ENCODE measurements at regions not wholly inside any gene's neighbourhood (a gene's known extent, or its start where the extent isn't known, plus 50 kb on each side); places are given as distances from the start of the nearest gene placed in this dataset.

- no peak for DNase-seq
These were observed 163.8 kb upstream of the LMNTD1 start for GRCh38 chr12:25716842-25717241.

- DNase-seq, result no peak
These were observed 164.5 kb upstream of the LMNTD1 start for GRCh38 chr12:25717552-25717951.

GRCh38 chr12:25718081-25718731 lies 165.1 kb upstream of the LMNTD1 start:
- DNase-seq, result no peak

GRCh38 chr12:25719505-25719904 lies 166.4 kb upstream of the LMNTD1 start:
- no peak for DNase-seq

- DNase-seq, result no peak
These were observed 170.3 kb upstream of the LMNTD1 start for GRCh38 chr12:25723336-25723735.

- DNase-seq, result no peak
These were observed 170.9 kb upstream of the LMNTD1 start for GRCh38 chr12:25723921-25724491.

- DNase-seq, result no peak
These were observed 172.4 kb upstream of the LMNTD1 start for GRCh38 chr12:25725470-25725869.

GRCh38 chr12:25725931-25726330 lies 172.8 kb upstream of the LMNTD1 start:
- DNase-seq, result no peak

GRCh38 chr12:25728056-25728595 lies 175.0 kb upstream of the LMNTD1 start:
- no peak for DNase-seq

GRCh38 chr12:25730489-25731349 lies 177.6 kb upstream of the LMNTD1 start:
- no peak for DNase-seq

GRCh38 chr12:25733541-25733940 lies 180.5 kb upstream of the LMNTD1 start:
- no peak for DNase-seq

GRCh38 chr12:25734529-25735180 lies 181.6 kb upstream of the LMNTD1 start:
- DNase-seq, result no peak

GRCh38 chr12:25740617-25741016 lies 187.5 kb upstream of the LMNTD1 start:
- DNase-seq, result no peak

GRCh38 chr12:25741917-25742316 lies 188.8 kb upstream of the LMNTD1 start:
- DNase-seq, result no peak

- DNase-seq, result no peak
These were observed 190.7 kb upstream of the LMNTD1 start for GRCh38 chr12:25743679-25744215.

GRCh38 chr12:25744313-25744712 lies 191.2 kb upstream of the LMNTD1 start:
- DNase-seq, result no peak

GRCh38 chr12:25745281-25745680 lies 192.2 kb upstream of the LMNTD1 start:
- no peak for DNase-seq

- no peak for DNase-seq
These were observed 193.0 kb upstream of the LMNTD1 start for GRCh38 chr12:25746131-25746530.

GRCh38 chr12:25752710-25753309 lies 199.7 kb upstream of the LMNTD1 start:
- no peak for DNase-seq

GRCh38 chr12:25755136-25755970 lies 202.3 kb upstream of the LMNTD1 start:
- no peak for DNase-seq

GRCh38 chr12:25755971-25756260 lies 202.6 kb upstream of the RASSF8 start:
- no peak for DNase-seq
